GM18861 (cell line): ENCODE measurements at regions not wholly inside any gene's neighbourhood (a gene's known extent, or its start where the extent isn't known, plus 50 kb on each side); places are given as distances from the start of the nearest gene placed in this dataset.

Experiments used
- ATAC-seq: cut with Tn5 transposase; IDR thresholded peaks from one replicate; pipeline ENCODE4 v1.9.1; 2021; ENCODE audit not compliant: unreplicated experiment

DNA sequence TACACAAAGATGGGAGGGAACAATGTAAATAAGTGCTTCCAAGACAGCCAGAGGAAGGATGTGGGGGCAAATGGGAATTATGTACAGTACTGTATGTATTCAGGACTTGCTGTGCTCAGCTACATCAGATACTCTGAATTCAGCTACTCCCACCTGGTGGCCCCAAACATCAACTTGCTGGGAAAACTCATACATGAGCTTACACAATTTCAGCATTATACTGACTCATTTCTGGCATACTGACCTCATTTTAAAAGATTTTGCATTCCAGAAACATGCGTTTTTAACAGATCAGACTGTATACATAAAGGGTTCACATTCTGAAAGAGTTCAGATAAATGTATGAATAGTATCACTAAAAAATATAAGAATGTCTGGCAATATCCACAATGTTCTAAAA is 59.7 kb downstream of the GPX5 start:
- ATAC-seq = no peak

GRCh38 chr6:28586324-28586723 is 60.6 kb downstream of the GPX5 start:
- ATAC-seq = no peak

DNA sequence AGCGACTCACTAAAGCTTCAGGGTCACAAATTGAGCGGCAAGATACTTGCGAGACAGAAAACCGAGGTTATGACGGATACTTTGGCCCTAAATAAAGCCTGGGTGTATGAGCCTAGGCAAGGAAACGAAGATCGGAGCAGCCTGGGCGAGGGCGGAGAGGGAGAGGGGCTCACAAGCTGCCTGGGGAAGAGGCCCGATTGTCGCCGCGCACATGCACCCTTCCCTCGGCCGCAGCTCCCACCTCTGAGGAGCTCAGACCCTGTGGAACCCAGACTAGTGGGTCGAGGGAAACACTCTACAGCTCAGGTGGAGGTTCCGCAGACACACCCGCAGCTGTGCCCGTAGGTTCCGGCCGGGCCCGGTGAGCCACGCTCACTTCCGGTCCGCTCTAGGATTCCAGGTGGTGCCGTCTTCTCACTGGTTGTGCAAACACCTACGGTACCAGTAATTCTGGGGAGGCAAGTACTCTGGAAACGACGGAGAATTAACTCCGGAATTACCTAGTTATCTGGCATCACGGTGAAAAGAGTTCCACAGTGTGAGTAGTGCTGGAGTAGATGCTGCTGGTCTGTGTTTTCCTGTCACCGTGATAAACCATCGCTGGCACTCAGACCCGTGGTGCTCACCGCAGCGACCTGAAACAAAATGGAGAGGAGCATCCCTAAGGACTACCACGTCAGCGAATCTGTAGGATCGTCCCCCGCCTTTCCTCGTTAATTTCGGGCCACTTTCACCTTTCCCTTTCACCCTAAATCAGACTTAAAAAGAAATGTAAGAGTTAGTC is 61.5 kb downstream of the GPX5 start:
- peak; percentile 55 for ATAC-seq

DNA sequence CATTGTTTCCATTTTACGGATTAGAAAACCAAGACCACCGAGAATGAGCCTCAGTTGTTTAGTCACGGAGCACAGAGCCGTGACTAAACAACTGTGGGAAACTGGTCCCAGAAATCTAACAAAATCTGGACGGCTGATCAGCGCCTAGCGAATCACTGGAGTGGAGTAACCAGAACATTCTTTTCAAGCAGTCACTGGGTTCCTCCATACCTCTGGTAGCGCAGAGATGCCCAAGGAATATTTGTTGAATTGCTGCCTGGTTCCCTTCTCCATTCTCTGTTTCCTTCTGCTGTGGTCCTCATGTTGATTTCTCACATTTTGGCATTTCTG is 62.0 kb downstream of the GPX5 start:
- ATAC-seq = no peak

DNA sequence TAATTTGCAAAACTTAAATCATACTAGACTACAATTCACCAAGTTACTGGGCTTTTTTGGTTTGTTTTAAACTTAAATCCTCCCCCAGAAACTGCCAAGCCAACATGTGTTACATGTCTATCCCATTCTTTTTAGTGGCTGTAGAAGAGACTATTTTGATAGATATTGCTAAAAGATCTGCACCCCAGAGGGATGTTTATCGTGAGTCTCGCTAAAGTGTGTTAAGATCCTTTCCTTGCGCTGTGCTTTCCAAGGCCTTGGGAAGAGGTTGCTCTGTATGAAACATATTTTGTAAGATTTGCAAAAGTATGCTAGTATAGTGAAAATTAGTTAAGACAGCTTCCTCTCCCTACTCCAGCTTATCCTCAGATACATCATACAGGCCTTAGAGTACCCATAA is 63.0 kb downstream of the GPX5 start:
- no peak for ATAC-seq

GRCh38 chr6:28589234-28589956 is 63.7 kb downstream of the GPX5 start:
- ATAC-seq = peak; percentile 69

DNA sequence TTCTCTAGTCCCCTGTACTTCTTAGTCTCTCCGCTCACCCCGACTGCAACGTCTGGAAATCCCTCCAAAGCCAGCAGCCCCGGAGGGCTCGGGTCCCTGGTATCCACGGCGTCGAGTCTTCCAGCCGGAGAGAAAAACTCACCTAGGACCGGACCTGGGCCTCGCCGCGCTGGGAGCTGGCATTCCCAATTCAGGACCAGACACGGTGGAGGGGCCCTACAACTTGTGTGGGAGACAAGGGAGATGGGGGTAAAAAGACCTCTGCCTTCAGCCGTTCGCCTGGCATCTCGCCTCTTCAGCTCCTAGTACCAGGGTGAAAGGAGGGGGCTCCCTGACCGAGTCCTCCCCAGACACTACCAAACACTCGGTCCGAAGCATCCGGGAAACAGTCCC is 64.3 kb downstream of the GPX5 start:
- ATAC-seq = no peak

- no peak for ATAC-seq
These were observed 71.6 kb downstream of the GPX5 start for GRCh38 chr6:28597217-28597835.

GRCh38 chr6:28597924-28598722 is 72.4 kb downstream of the GPX5 start:
- ATAC-seq = no peak

GRCh38 chr6:28598757-28599686 is 73.3 kb downstream of the GPX5 start:
- ATAC-seq = no peak

- no peak for ATAC-seq
These were observed 74.6 kb downstream of the GPX5 start for GRCh38 chr6:28600245-28600644.

- no peak for ATAC-seq
These were observed 78.2 kb downstream of the GPX5 start for GRCh38 chr6:28603891-28604290.

- no peak for ATAC-seq
These were observed 81.0 kb downstream of the GPX5 start for GRCh38 chr6:28606424-28607391.

- no peak for ATAC-seq
These were observed 82.3 kb downstream of the GPX5 start for GRCh38 chr6:28607990-28608389.

GRCh38 chr6:28609672-28610071 is 84.0 kb downstream of the GPX5 start:
- no peak for ATAC-seq

GRCh38 chr6:28615616-28615954 is 89.9 kb downstream of the GPX5 start:
- no peak for ATAC-seq

DNA sequence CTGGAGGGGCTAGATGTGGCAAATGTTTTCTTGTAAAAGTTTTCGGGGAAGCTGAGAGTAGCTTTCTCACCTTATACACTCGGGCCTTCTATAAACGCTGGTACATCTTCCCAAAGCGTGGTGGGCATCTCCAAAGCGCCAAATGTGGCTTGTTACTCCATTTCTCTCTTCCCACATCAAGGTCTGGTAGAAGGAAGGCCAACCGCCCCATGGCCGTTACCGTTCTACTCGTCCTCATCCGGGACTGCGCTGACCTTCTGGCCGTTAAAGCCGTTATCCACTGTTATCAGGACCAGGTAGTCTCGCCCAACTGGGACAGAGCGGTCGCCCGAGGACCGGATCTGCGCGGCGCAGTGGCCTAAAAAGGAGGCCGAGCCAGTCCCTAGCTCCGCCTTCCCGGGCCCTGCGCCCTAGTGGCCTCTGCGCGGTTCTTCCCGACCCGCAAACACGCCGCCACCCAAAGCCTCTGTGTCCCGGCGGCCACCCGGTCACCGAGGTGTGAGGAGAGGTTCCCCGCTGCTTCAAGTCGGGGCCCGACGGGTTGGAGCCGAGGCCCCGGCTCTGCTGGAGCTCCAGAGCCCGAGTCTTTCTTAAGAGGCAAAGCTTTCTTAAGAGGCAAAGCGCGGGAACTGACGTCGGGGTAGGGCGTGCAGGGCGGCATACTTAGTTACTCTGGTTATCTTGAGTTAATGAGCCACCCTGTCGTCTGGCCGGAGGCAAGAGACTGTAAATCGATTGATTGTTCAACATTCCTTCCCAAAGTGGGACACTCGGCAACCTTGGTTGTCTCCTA is 90.5 kb downstream of the GPX5 start:
- ATAC-seq = no peak

DNA sequence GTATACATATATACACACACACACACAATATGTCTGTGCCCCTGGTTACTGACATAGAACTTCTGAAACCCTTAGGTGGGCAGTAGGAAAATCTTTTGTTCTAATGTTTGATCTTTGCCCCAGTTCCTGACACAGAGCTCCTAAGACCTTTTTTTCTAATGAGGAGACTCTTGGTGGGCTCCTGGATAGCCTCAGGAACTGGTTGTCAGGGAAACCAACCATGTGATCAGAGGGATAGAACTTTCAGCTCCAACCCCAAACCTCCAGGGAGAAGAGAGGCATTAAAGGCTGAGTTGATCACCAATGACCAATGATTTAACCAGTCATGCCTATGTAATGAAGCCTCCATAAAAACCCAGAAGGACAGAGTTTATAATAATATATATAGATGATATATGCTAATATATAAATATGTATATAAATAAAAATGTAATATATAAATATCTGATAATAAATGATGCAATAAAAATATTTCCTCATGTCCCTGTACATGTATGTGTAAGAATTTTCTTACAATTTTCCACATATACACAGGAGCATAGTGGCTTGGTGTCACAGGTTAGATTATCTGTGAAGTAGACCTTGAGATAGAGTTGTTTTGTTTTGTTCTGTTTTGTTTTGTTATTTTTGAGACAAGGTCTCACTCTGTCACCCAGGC is 93.3 kb downstream of the GPX5 start:
- ATAC-seq = no peak
